ENCODE measurements at regions not wholly inside any gene's neighbourhood (a gene's known extent, or its start where the extent isn't known, plus 50 kb on each side); places are given as distances from the start of the nearest gene placed in this dataset.

GRCh38 chr9:27802418-27802817, 229.1 kb upstream of the C9orf72 start:
- H3K9me3 ChIP-seq = no peaks in the 10 kb centered on the region
- ATAC-seq (no peak), DNase-seq (no peak)
- H3K36me3 ChIP-seq = no peaks in the 10 kb centered on the region
- TF ChIP-seq, protein P1, sequence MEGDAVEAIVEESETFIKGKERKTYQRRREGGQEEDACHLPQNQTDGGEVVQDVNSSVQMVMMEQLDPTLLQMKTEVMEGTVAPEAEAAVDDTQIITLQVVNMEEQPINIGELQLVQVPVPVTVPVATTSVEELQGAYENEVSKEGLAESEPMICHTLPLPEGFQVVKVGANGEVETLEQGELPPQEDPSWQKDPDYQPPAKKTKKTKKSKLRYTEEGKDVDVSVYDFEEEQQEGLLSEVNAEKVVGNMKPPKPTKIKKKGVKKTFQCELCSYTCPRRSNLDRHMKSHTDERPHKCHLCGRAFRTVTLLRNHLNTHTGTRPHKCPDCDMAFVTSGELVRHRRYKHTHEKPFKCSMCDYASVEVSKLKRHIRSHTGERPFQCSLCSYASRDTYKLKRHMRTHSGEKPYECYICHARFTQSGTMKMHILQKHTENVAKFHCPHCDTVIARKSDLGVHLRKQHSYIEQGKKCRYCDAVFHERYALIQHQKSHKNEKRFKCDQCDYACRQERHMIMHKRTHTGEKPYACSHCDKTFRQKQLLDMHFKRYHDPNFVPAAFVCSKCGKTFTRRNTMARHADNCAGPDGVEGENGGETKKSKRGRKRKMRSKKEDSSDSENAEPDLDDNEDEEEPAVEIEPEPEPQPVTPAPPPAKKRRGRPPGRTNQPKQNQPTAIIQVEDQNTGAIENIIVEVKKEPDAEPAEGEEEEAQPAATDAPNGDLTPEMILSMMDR (IDR thresholded peaks at IDR 0.05) = no peak
- H3K27ac ChIP-seq = no peak overlapping the region
- H3K27me3 ChIP-seq = no peaks in the 10 kb centered on the region
- 77 to 85% methylated on average over 3 of the region's 3 CpGs for WGBS, 2 donors
- no peaks in the 10 kb centered on the region for H3K4me1 ChIP-seq
- no peak overlapping the region for H3K4me3 ChIP-seq
- intact Hi-C loops (cut with DNase I) = loop anchor here in 1 of 10 donors (10.0 kb wide), 1 partner anchor 58 kb away; no protein-coding TSS in a partner anchor

DNA sequence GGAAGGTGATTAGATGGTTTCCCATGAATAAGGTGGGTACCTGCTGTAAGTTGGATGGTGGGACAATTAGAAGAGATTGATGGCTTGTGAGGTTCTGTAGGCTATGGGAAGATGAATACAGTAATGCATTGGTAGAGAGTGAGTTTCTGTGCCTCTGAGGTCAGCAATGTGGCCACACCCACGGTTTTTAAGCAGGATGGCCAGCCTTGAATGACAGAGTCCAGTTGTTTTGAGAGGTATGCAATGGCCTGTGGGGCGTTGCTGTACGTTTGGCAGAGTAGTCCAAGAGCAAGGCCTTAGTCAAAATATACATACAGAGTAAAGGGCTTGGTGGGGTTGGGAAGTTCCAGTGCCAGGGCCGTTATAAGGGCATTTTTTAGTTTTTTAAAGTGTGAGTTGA, 235.6 kb upstream of the C9orf72 start:
- Histone ChIP-seq H3K27me3 (no peaks in the 10 kb centered on the region), H3K4me1 (no peaks in the 10 kb centered on the region), H3K9me3 (no peaks in the 10 kb centered on the region), H3K27ac (no peak overlapping the region), H3K4me3 (no peak overlapping the region), H3K36me3 (no peaks in the 10 kb centered on the region)
- intact Hi-C loops (cut with DNase I) = loop anchor here in 1 of 10 donors (10.0 kb wide), 1 partner anchor 64 kb away; no protein-coding TSS in a partner anchor
- no peak for ATAC-seq
- TF ChIP-seq, protein P1 (IDR thresholded peaks at IDR 0.05) = no peak
- 71 to 72% methylated on average over 4 of the region's 4 CpGs for WGBS, 2 donors
- no peak for DNase-seq

GRCh38 chr9:27817747-27818146, 244.5 kb upstream of the C9orf72 start:
- intact Hi-C loops (cut with DNase I) = no loop called here
- 72 to 78% methylated on average over 3 of the region's 3 CpGs for WGBS, 2 donors

DNA sequence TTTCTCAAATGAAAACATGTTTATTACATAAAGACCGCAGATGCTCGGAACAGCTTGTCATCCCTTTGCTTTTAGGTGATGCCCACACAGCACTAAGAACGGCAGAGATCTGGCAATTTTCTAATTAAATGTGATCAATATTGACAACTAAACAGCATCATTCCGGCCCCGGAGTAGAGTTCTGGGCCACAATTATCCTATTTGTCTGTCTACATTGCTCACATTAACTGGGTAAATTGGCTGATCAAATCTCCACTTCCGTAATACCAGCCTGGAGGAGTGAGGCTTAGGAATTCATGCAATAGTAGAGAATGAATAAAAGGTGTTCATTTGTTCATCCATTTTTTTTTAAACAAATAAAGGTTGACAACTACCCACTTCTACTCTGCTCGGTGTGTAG, 245.1 kb upstream of the C9orf72 start:
- Histone ChIP-seq H3K36me3 (no peaks in the 10 kb centered on the region), H3K27ac (no peak overlapping the region), H3K9me3 (peaks cover 0 to 6% (median 0%) of the 10 kb centered on the region in 11 donors)

More at GRCh38 chr9:27817747-27818146, 244.5 kb upstream of the C9orf72 start:
- Histone ChIP-seq H3K9me3 (peaks cover 0 to 6% (median 0%) of the 10 kb centered on the region in 11 donors), H3K4me1 (no peaks in the 10 kb centered on the region), H3K4me3 (no peak overlapping the region), H3K36me3 (no peaks in the 10 kb centered on the region), H3K27ac (no peak overlapping the region), H3K27me3 (no peaks in the 10 kb centered on the region)
- no peak for ATAC-seq
- TF ChIP-seq, protein P1 (IDR thresholded peaks at IDR 0.05) = no peak
- DNase-seq = no peak

More for the DNA sequence above, 245.1 kb upstream of the C9orf72 start:
- ATAC-seq (no peak), DNase-seq (no peak)
- no peaks in the 10 kb centered on the region for H3K4me1 ChIP-seq
- no peak overlapping the region for H3K4me3 ChIP-seq
- H3K27me3 ChIP-seq = no peaks in the 10 kb centered on the region
- 87 to 91% methylated on average over 7 of the region's 7 CpGs for WGBS, 2 donors
- intact Hi-C loops (cut with DNase I) = no loop called here
- TF ChIP-seq, protein P1 (IDR thresholded peaks at IDR 0.05) = no peak
